Caco-2 (cell line): ENCODE measurements at regions not wholly inside any gene's neighbourhood (a gene's known extent, or its start where the extent isn't known, plus 50 kb on each side); places are given as distances from the start of the nearest gene placed in this dataset.
"Not testable (repeated sequence)": the region's sequence is repeated elsewhere in the genome, so short reads cannot be mapped to it uniquely, and the experiment has no call there.

ENCODE experiments used
- BruUV-seq: library from RNA; stranded (reverse); fragments of 400-500 nt; replicated peaks from 2 replicates; lab custom pipeline; 2021; lab: Mats Ljungman, UMichigan
- CTCF ChIA-PET: fragments of 300-600 bp; sonication (Branson Sonifier 250); formaldehyde crosslinking; loops from one replicate; lab custom pipeline; 2022; ENCODE audit warnings: antibody characterized with exemption; lab: Charles Lee
- POLR2A ChIA-PET: fragments of 300-600 bp; sonication (Branson Sonifier 250); formaldehyde crosslinking; loops from one replicate; lab custom pipeline; 2022; ENCODE audit warnings: antibody characterized with exemption; lab: Charles Lee
- DNase-seq, 2 experiments: peaks; one replicate each; pipeline versions ENCODE4 v3.0.0 to v3.0.0-alpha.2; 2020 to 2022
- H3K27me3 ChIP-seq: replicated peaks from 2 replicates; pipeline ENCODE4 v1.6.0; 2011; ENCODE audit warnings: low read length; ENCODE audit not compliant: control insufficient read depth, insufficient read depth
- H3K36me3 ChIP-seq: 2 replicates; pipeline ENCODE4 v1.5.1; 2011; ENCODE audit warnings: low read length; ENCODE audit not compliant: control insufficient read depth, insufficient read depth
- H3K4me1 ChIP-seq: fragments of 250-450 bp; sonication (Bioruptor Pico); 2 replicates; pipeline ENCODE4 v1.5.1; 2020; ENCODE audit warnings: mild to moderate bottlenecking
- H3K4me3 ChIP-seq: 2 replicates; pipeline ENCODE4 v1.5.1; 2011; ENCODE audit warnings: low read depth, mild to moderate bottlenecking, control low read depth, low read length
- H3K9me3 ChIP-seq: fragments of 250-450 bp; sonication (Bioruptor Pico); 2 replicates; pipeline ENCODE4 v1.5.1; 2020; ENCODE audit warnings: mild to moderate bottlenecking, moderate library complexity
- H3K27ac Mint-ChIP-seq: one replicate; pipeline ENCODE4 v1.8.0; 2022; ENCODE audit warnings: mixed read lengths; ENCODE audit not compliant: unreplicated experiment
- H3K27me3 Mint-ChIP-seq: one replicate; pipeline ENCODE4 v1.8.0; 2022; ENCODE audit warnings: mixed read lengths; ENCODE audit not compliant: insufficient read depth, unreplicated experiment
- H3K36me3 Mint-ChIP-seq: one replicate; pipeline ENCODE4 v1.8.0; 2022; ENCODE audit warnings: mild to moderate bottlenecking, mixed read lengths; ENCODE audit not compliant: insufficient read depth, unreplicated experiment
- H3K4me1 Mint-ChIP-seq: one replicate; pipeline ENCODE4 v1.8.0; 2022; ENCODE audit warnings: low read depth, mixed read lengths; ENCODE audit not compliant: unreplicated experiment
- H3K4me3 Mint-ChIP-seq: one replicate; pipeline ENCODE4 v1.8.0; 2022; ENCODE audit warnings: mild to moderate bottlenecking, moderate library complexity, mixed read lengths; ENCODE audit not compliant: unreplicated experiment
- H3K9me3 Mint-ChIP-seq: one replicate; pipeline ENCODE4 v1.8.0; 2022; ENCODE audit warnings: mixed read lengths; ENCODE audit not compliant: unreplicated experiment
- intact Hi-C: fragments of 100-400 bp; cut with micrococcal nuclease; formaldehyde crosslinking; loops from one replicate; pipeline ENCODE4 v1.10.0; 2022; ENCODE audit not compliant: unreplicated experiment
- TF ChIP-seq, protein P1 (sequence below), 2 experiments: fragments of 200-600 bp in 1 of 2; IDR thresholded peaks; 1 replicate in 1 of 2; 2 replicates in 1 of 2; pipeline versions ENCODE4 v1.5.1 to v1.8.0; 2011 to 2022; ENCODE audit warnings: antibody characterized with exemption in 1 of 2, control low read depth in 1 of 2, inconsistent platforms in 1 of 2, low read depth in 1 of 2, low read length in 1 of 2, mild to moderate bottlenecking in 1 of 2, moderate library complexity in 1 of 2; ENCODE audit not compliant: insufficient read depth in 1 of 2, severe bottlenecking in 1 of 2, unreplicated experiment in 1 of 2

DNA sequence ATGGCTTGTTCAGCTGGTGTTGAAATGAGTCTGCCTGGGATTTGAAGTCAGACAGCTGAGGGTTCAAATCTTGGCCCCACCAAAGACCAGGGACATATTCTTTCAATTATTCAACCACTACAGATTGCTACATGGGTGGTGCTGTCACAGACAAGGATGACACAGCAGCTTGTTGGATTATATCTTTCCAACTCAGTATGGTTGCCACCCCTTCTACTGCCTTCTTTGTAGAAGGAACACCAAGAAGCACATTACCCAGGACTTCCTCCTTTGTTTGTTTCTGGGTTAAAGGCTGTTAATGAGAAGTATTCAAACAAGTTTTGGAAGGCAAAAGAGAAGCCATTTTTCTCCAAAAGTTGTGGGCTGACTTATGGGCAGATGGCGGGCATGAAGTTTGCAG is 78.6 kb downstream of the COPRS start:
- H3K36me3 ChIP-seq: no peaks in the 10 kb centered on the region
- ChIA-PET POLR2A (no interaction called here), CTCF (no interaction called here)
- DNase-seq: no peak
- no TSS peak for BruUV-seq
- no peak overlapping the region for H3K27ac Mint-ChIP-seq
- peaks cover 7% of the 10 kb centered on the region for H3K27me3 Mint-ChIP-seq
- H3K4me1 Mint-ChIP-seq: no peaks in the 10 kb centered on the region
- no peak overlapping the region for H3K4me3 Mint-ChIP-seq
- H3K36me3 Mint-ChIP-seq: no peaks in the 10 kb centered on the region
- no peaks in the 10 kb centered on the region for H3K9me3 Mint-ChIP-seq
- TF ChIP-seq, protein P1, sequence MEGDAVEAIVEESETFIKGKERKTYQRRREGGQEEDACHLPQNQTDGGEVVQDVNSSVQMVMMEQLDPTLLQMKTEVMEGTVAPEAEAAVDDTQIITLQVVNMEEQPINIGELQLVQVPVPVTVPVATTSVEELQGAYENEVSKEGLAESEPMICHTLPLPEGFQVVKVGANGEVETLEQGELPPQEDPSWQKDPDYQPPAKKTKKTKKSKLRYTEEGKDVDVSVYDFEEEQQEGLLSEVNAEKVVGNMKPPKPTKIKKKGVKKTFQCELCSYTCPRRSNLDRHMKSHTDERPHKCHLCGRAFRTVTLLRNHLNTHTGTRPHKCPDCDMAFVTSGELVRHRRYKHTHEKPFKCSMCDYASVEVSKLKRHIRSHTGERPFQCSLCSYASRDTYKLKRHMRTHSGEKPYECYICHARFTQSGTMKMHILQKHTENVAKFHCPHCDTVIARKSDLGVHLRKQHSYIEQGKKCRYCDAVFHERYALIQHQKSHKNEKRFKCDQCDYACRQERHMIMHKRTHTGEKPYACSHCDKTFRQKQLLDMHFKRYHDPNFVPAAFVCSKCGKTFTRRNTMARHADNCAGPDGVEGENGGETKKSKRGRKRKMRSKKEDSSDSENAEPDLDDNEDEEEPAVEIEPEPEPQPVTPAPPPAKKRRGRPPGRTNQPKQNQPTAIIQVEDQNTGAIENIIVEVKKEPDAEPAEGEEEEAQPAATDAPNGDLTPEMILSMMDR (IDR thresholded peaks at IDR 0.05; ENCODE audit: insufficient read depth in 1 of 2, low read depth in 1 of 2, low read length in 1 of 2, severe bottlenecking in 1 of 2, unreplicated experiment in 1 of 2): no peak
- H3K9me3 ChIP-seq: no peaks in the 10 kb centered on the region; the same call in none of the 2 replicates
- no peaks in the 10 kb centered on the region for H3K27me3 ChIP-seq
- H3K4me1 ChIP-seq: no peaks in the 10 kb centered on the region
- no peak overlapping the region for H3K4me3 ChIP-seq
- intact Hi-C loops: no loop called here

DNA sequence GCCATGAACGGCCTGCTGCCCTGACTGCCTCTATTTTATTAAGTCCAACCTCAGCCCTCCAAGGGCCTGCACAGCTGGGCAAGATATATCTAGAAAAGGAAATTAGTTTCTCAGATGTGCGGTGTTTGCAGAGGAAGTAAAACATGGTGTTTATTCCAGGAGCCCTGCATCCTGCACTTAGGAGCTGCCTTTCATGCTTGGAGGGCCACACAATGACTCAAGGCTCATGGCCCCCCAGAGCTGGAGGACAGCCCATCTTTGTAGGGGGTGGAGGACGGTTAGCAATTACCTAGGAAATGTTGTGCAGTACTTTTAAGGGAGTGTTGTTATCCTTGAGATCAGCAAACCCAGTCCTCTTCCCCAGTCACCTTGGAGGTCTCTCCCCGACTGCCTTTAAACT is 80.5 kb downstream of the COPRS start:
- ChIA-PET CTCF (no interaction called here), POLR2A (no interaction called here)
- Mint-ChIP-seq H3K27me3 (peaks cover 7% of the 10 kb centered on the region), H3K36me3 (no peaks in the 10 kb centered on the region), H3K9me3 (no peaks in the 10 kb centered on the region), H3K4me1 (no peaks in the 10 kb centered on the region), H3K4me3 (no peak overlapping the region), H3K27ac (no peak overlapping the region)
- intact Hi-C loops: no loop called here
- no peaks in the 10 kb centered on the region for H3K27me3 ChIP-seq
- no peaks in the 10 kb centered on the region; the same call in 1 of the 2 replicates for H3K9me3 ChIP-seq
- TF ChIP-seq, protein P1 (IDR thresholded peaks at IDR 0.05; ENCODE audit: insufficient read depth in 1 of 2, low read depth in 1 of 2, low read length in 1 of 2, severe bottlenecking in 1 of 2, unreplicated experiment in 1 of 2): no peak
- no peaks in the 10 kb centered on the region for H3K36me3 ChIP-seq
- no peaks in the 10 kb centered on the region for H3K4me1 ChIP-seq
- BruUV-seq: no TSS peak
- no peak for DNase-seq
- no peak overlapping the region for H3K4me3 ChIP-seq

DNA sequence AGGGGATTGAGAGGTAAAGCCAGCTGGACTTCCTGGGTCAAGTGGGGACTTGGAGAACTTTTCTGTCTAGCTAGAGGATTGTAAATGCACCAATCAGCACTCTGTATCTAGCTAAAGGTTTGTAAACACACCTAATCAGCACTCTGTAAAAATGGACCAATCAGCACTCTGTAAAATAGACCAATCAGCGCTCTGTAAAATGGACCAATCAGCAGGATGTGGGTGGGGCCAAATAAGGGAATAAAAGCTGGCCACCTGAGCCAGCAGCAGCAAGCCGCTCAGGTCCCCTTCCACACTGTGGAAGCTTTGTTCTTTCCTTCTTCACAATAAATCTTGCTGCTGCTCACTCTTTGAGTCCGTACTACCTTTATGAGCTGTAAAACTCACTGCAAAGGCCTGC is 87.7 kb downstream of the COPRS start:
- H3K4me1 ChIP-seq, H3K9me3 Mint-ChIP-seq, H3K36me3 Mint-ChIP-seq, intact Hi-C loops, BruUV-seq, H3K36me3 ChIP-seq, H3K27ac Mint-ChIP-seq, H3K27me3 ChIP-seq, H3K4me3 ChIP-seq, H3K27me3 Mint-ChIP-seq, H3K4me3 Mint-ChIP-seq, CTCF ChIA-PET, H3K9me3 ChIP-seq, DNase-seq: not testable (repeated sequence)
- peaks cover 11% of the 10 kb centered on the region for H3K4me1 Mint-ChIP-seq
- POLR2A ChIA-PET: interaction anchor here (0.6 kb wide), 2 partner anchors 9 to 49 kb away, joined by 3 read pairs; no protein-coding TSS in a partner anchor

DNA sequence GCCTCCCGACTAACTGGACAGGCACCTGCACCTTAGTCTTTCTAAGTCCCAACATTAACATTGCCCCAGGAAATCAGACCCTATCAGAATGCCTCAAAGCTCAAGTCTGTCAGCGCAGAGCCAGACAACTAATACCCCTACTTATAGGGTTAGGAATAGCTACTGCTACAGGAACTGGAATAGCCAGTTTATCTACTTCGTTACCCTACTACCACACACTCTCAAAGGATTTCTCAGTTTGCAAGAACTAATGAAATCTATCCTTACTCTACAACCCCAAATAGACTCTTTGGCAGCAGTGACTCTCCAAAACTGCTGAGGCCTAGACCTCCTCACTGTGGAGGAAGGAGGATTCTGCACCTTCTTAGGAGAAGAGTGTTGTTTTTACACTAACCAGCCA is 88.5 kb downstream of the COPRS start:
- H3K27me3 ChIP-seq, H3K9me3 ChIP-seq, CTCF ChIA-PET, DNase-seq, H3K36me3 Mint-ChIP-seq, BruUV-seq, H3K4me3 Mint-ChIP-seq, H3K4me1 ChIP-seq, H3K27me3 Mint-ChIP-seq, intact Hi-C loops, H3K4me3 ChIP-seq, H3K9me3 Mint-ChIP-seq, H3K36me3 ChIP-seq, POLR2A ChIA-PET, H3K27ac Mint-ChIP-seq: not testable (repeated sequence)
- peaks cover 11% of the 10 kb centered on the region for H3K4me1 Mint-ChIP-seq

DNA sequence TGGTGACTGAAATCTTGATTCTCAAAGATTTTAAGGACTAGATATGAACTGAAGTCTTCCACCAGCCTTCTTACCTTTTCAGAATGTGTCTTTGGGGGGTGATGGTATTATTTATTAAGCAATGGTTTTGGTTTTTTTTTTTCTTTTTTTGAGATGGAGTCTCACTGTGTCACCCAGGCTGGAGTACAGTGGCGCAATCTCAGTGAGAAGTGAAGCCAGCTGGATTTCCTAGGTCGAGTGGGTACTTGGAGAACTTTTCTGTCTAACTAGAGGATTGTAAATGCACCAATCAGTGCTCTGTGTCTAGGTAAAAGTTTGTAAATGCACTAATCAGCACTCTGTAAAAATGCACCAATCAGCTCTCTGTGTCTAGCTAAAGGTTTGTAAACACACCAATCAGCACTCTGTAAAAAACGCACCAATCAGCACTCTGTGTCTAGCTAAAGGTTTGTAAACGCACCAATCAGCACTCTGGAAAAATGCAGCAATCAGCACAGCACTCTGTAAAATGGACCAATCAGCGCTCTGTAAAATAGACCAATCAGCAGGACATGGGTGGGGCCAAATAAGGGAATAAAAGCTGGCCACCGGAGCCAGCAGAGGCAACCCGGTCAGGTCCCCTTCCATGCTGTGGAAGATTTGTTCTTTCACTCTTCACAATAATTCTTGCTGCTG is 97.1 kb downstream of the COPRS start:
- H3K27me3 Mint-ChIP-seq, H3K27ac Mint-ChIP-seq, BruUV-seq, H3K4me1 Mint-ChIP-seq, H3K4me1 ChIP-seq, H3K9me3 ChIP-seq, CTCF ChIA-PET, H3K4me3 Mint-ChIP-seq, DNase-seq, H3K4me3 ChIP-seq, H3K36me3 ChIP-seq, intact Hi-C loops, H3K27me3 ChIP-seq, H3K36me3 Mint-ChIP-seq: not testable (repeated sequence)
- POLR2A ChIA-PET: interaction anchor here (1.1 kb wide), 1 partner anchor 9 kb away, joined by 3 read pairs; no protein-coding TSS in a partner anchor
- peaks cover 17% of the 10 kb centered on the region for H3K9me3 Mint-ChIP-seq
